GM23338 (cell line): ENCODE measurements at regions not wholly inside any gene's neighbourhood (a gene's known extent, or its start where the extent isn't known, plus 50 kb on each side); places are given as distances from the start of the nearest gene placed in this dataset.
"Not testable (repeated sequence)": the region's sequence is repeated elsewhere in the genome, so short reads cannot be mapped to it uniquely, and the experiment has no call there.

Source experiments
- EZH2 ChIP-seq: fragments of 200-600 bp; sonication (generic); IDR thresholded peaks from one replicate; pipeline ENCODE4 v1.8.0; 2017; ENCODE audit warnings: antibody characterized with exemption, mild to moderate bottlenecking, low read depth; ENCODE audit not compliant: unreplicated experiment
- STAT1 ChIP-seq: IDR thresholded peaks from one replicate; pipeline ENCODE4 v1.6.1; 2016; ENCODE audit warnings: antibody characterized with exemption; ENCODE audit not compliant: unreplicated experiment
- TF ChIP-seq, protein P1 (sequence below), 2 experiments: fragments of 200-600 bp in 1 of 2; sonication (generic) in 1 of 2; conservative IDR thresholded peaks; 2 replicates each; pipeline versions ENCODE4 v1.5.1 to v1.6.1; 2016 to 2017; ENCODE audit warnings: antibody characterized with exemption in 2 of 2, low read depth in 2 of 2, mild to moderate bottlenecking in 2 of 2, moderate library complexity in 1 of 2

DNA sequence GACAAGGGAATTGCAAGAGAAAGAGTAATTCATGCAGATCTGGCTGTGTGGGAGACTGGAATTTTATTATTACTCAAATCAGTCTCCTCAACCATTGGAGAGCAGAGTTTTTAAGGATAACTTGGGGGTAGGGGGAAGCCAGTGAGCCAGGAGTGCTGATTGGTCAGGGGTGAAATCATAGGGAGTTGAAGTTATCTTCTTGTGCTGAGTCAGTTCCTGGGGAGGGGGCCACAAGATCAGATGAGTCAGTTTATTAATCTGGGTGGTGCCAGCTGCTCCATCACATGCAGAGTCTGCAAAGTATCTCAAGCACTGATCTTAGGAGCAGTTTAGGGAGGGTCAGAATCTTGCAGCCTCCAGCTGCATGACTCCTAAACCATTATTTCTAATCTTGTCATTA is 191.8 kb upstream of the IGF1 start:
- TF ChIP-seq, protein P1, sequence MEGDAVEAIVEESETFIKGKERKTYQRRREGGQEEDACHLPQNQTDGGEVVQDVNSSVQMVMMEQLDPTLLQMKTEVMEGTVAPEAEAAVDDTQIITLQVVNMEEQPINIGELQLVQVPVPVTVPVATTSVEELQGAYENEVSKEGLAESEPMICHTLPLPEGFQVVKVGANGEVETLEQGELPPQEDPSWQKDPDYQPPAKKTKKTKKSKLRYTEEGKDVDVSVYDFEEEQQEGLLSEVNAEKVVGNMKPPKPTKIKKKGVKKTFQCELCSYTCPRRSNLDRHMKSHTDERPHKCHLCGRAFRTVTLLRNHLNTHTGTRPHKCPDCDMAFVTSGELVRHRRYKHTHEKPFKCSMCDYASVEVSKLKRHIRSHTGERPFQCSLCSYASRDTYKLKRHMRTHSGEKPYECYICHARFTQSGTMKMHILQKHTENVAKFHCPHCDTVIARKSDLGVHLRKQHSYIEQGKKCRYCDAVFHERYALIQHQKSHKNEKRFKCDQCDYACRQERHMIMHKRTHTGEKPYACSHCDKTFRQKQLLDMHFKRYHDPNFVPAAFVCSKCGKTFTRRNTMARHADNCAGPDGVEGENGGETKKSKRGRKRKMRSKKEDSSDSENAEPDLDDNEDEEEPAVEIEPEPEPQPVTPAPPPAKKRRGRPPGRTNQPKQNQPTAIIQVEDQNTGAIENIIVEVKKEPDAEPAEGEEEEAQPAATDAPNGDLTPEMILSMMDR (conservative IDR thresholded peaks at IDR 0.05; ENCODE audit: low read depth in 2 of 2): not testable (repeated sequence)
- TF ChIP-seq EZH2, STAT1: not testable (repeated sequence)
